GM23338 (cell line): ENCODE measurements at regions not wholly inside any gene's neighbourhood (a gene's known extent, or its start where the extent isn't known, plus 50 kb on each side); places are given as distances from the start of the nearest gene placed in this dataset.

Experiments used
- ATAC-seq: fragments of 200-7000 bp; cut with Tn5 transposase; 3 replicates; pipeline ENCODE4 v1.9.1; 2020
- DNase-seq: peaks from one replicate; pipeline ENCODE4 v3.0.0-alpha.2; 2015; ENCODE audit warnings: low spot score
- H2AFZ ChIP-seq: fragments of 200-600 bp; sonication (generic); 2 replicates; pipeline ENCODE4 v1.8.0; 2016; ENCODE audit warnings: antibody characterized with exemption, mild to moderate bottlenecking, moderate library complexity
- H3F3A ChIP-seq: fragments of 200-600 bp; sonication (generic); replicated peaks from 2 replicates; pipeline ENCODE4 v1.8.0; 2017; ENCODE audit warnings: antibody characterized with exemption, mixed run types, low read depth
- H3K27ac ChIP-seq: fragments of 200-600 bp; sonication (generic); 2 replicates; pipeline ENCODE4 v1.6.1; 2016; ENCODE audit warnings: low read depth
- H3K27me3 ChIP-seq: fragments of 200-600 bp; sonication (generic); 2 replicates; pipeline ENCODE4 v1.8.0; 2016; ENCODE audit warnings: mild to moderate bottlenecking, mixed run types, moderate library complexity; ENCODE audit not compliant: insufficient read depth
- H3K36me3 ChIP-seq: fragments of 200-600 bp; sonication (generic); 2 replicates; pipeline ENCODE4 v1.8.0; 2016; ENCODE audit warnings: mild to moderate bottlenecking; ENCODE audit not compliant: insufficient read depth
- H3K4me1 ChIP-seq: fragments of 200-600 bp; sonication (generic); 2 replicates; pipeline ENCODE4 v1.8.0; 2016; ENCODE audit warnings: mild to moderate bottlenecking, moderate library complexity; ENCODE audit not compliant: insufficient read depth
- H3K4me2 ChIP-seq: fragments of 200-600 bp; sonication (generic); 2 replicates; pipeline ENCODE4 v1.7.1; 2017; ENCODE audit warnings: mixed run types
- H3K4me3 ChIP-seq: fragments of 200-600 bp; sonication (generic); 2 replicates; pipeline ENCODE4 v1.6.1; 2016; ENCODE audit warnings: mixed run types
- H3K79me2 ChIP-seq: fragments of 200-600 bp; sonication (generic); replicated peaks from 2 replicates; pipeline ENCODE4 v1.8.0; 2017; ENCODE audit warnings: mild to moderate bottlenecking; ENCODE audit not compliant: insufficient read depth
- H3K9me2 ChIP-seq: fragments of 200-600 bp; sonication (generic); 2 replicates; pipeline ENCODE4 v1.8.0; 2017; ENCODE audit not compliant: insufficient read depth
- H4K20me1 ChIP-seq: fragments of 200-600 bp; sonication (generic); replicated peaks from 2 replicates; pipeline ENCODE4 v1.8.0; 2017; ENCODE audit warnings: mild to moderate bottlenecking; ENCODE audit not compliant: insufficient read depth
- H3K27ac Mint-ChIP-seq: 2 replicates; pipeline ENCODE4 v1.8.0; 2020; ENCODE audit warnings: inconsistent platforms, mild to moderate bottlenecking, moderate library complexity, mixed read lengths
- H3K27me3 Mint-ChIP-seq: 3 replicates; pipeline ENCODE4 v1.8.0; 2022; ENCODE audit warnings: low read depth, mild to moderate bottlenecking, moderate library complexity, mixed read lengths, inconsistent platforms; ENCODE audit not compliant: insufficient read depth, poor library complexity
- H3K36me3 Mint-ChIP-seq: 3 replicates; pipeline ENCODE4 v1.8.0; 2021; ENCODE audit warnings: low read depth, mild to moderate bottlenecking, inconsistent platforms, moderate library complexity, mixed read lengths
- H3K4me1 Mint-ChIP-seq: 3 replicates; pipeline ENCODE4 v1.8.0; 2020; ENCODE audit warnings: mild to moderate bottlenecking, inconsistent platforms, mixed read lengths
- H3K4me3 Mint-ChIP-seq: 3 replicates; pipeline ENCODE4 v1.8.0; 2021; ENCODE audit warnings: moderate library complexity, mild to moderate bottlenecking, inconsistent platforms, mixed read lengths
- H3K9me3 Mint-ChIP-seq: 3 replicates; pipeline ENCODE4 v1.8.0; 2020; ENCODE audit warnings: moderate library complexity, mild to moderate bottlenecking, inconsistent platforms, mixed read lengths
- CREB1 ChIP-seq: fragments of 250-450 bp; sonication (Bioruptor Pico); IDR thresholded peaks from 2 replicates; pipeline ENCODE4 v1.5.0; 2020; ENCODE audit warnings: low read depth, mild to moderate bottlenecking, moderate library complexity
- EZH2 ChIP-seq: fragments of 200-600 bp; sonication (generic); IDR thresholded peaks from one replicate; pipeline ENCODE4 v1.8.0; 2017; ENCODE audit warnings: antibody characterized with exemption, mild to moderate bottlenecking, low read depth; ENCODE audit not compliant: unreplicated experiment
- EZH2phosphoT487 ChIP-seq: fragments of 200-600 bp; sonication (generic); IDR thresholded peaks from one replicate; pipeline ENCODE4 v1.8.1; 2018; ENCODE audit warnings: antibody characterized with exemption; ENCODE audit not compliant: unreplicated experiment
- JUNB ChIP-seq: IDR thresholded peaks from one replicate; pipeline ENCODE4 v1.6.1; 2016; ENCODE audit warnings: antibody characterized with exemption; ENCODE audit not compliant: unreplicated experiment
- TF ChIP-seq, protein P1 (sequence below): fragments of 250-450 bp; sonication (Bioruptor Pico); IDR thresholded peaks from 2 replicates; pipeline ENCODE4 v1.5.0; 2020; ENCODE audit warnings: mild to moderate bottlenecking, moderate library complexity
- TF ChIP-seq, protein P2 (sequence below): IDR thresholded peaks from one replicate; pipeline ENCODE4 v1.6.1; 2018; ENCODE audit warnings: antibody characterized with exemption; ENCODE audit not compliant: unreplicated experiment
- TF ChIP-seq, protein P3 (sequence below): IDR thresholded peaks from 2 replicates; pipeline ENCODE4 v1.6.1; 2016; ENCODE audit warnings: antibody characterized with exemption
- TF ChIP-seq, protein P4 (sequence below), 2 experiments: fragments of 200-600 bp in 1 of 2; sonication (generic) in 1 of 2; conservative IDR thresholded peaks; 2 replicates each; pipeline versions ENCODE4 v1.5.1 to v1.6.1; 2016 to 2017; ENCODE audit warnings: antibody characterized with exemption in 2 of 2, low read depth in 2 of 2, mild to moderate bottlenecking in 2 of 2, moderate library complexity in 1 of 2

DNA sequence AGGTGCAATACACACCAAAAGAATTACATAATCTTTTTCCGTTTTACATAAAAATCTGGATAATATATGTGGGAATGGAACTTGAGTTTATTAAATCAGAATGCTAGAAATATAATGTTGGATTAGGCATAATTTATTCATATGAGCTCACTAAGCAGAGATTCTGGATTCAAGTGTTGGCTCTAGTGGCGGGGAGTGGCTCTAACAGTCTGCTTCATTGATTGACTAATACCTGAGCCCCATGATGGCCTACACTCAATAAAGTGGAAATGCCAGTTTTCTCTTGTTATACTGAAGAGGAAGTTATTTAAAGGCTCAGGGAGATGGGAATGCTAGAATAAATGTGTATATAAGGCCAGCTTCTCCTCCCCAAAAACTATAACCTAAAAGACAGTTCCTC lies 285.5 kb upstream of the MOCS1 start:
- DNase-seq (no peak), ATAC-seq (no peak)
- Mint-ChIP-seq H3K36me3 (no peaks in the 10 kb centered on the region), H3K27me3 (no peaks in the 10 kb centered on the region), H3K4me1 (no peaks in the 10 kb centered on the region), H3K9me3 (no peaks in the 10 kb centered on the region), H3K27ac (no peak overlapping the region), H3K4me3 (no peak overlapping the region)
- no peaks in the 10 kb centered on the region for H3K27me3 ChIP-seq
- H3K36me3 ChIP-seq, result no peaks in the 10 kb centered on the region
- no peak overlapping the region for H3K27ac ChIP-seq
- no peak overlapping the region for H3K4me2 ChIP-seq
- no peaks in the 10 kb centered on the region for H4K20me1 ChIP-seq
- H2AFZ ChIP-seq, result no peak overlapping the region
- H3K4me1 ChIP-seq, result no peaks in the 10 kb centered on the region
- no peaks in the 10 kb centered on the region for H3K79me2 ChIP-seq
- TF ChIP-seq, protein P1, sequence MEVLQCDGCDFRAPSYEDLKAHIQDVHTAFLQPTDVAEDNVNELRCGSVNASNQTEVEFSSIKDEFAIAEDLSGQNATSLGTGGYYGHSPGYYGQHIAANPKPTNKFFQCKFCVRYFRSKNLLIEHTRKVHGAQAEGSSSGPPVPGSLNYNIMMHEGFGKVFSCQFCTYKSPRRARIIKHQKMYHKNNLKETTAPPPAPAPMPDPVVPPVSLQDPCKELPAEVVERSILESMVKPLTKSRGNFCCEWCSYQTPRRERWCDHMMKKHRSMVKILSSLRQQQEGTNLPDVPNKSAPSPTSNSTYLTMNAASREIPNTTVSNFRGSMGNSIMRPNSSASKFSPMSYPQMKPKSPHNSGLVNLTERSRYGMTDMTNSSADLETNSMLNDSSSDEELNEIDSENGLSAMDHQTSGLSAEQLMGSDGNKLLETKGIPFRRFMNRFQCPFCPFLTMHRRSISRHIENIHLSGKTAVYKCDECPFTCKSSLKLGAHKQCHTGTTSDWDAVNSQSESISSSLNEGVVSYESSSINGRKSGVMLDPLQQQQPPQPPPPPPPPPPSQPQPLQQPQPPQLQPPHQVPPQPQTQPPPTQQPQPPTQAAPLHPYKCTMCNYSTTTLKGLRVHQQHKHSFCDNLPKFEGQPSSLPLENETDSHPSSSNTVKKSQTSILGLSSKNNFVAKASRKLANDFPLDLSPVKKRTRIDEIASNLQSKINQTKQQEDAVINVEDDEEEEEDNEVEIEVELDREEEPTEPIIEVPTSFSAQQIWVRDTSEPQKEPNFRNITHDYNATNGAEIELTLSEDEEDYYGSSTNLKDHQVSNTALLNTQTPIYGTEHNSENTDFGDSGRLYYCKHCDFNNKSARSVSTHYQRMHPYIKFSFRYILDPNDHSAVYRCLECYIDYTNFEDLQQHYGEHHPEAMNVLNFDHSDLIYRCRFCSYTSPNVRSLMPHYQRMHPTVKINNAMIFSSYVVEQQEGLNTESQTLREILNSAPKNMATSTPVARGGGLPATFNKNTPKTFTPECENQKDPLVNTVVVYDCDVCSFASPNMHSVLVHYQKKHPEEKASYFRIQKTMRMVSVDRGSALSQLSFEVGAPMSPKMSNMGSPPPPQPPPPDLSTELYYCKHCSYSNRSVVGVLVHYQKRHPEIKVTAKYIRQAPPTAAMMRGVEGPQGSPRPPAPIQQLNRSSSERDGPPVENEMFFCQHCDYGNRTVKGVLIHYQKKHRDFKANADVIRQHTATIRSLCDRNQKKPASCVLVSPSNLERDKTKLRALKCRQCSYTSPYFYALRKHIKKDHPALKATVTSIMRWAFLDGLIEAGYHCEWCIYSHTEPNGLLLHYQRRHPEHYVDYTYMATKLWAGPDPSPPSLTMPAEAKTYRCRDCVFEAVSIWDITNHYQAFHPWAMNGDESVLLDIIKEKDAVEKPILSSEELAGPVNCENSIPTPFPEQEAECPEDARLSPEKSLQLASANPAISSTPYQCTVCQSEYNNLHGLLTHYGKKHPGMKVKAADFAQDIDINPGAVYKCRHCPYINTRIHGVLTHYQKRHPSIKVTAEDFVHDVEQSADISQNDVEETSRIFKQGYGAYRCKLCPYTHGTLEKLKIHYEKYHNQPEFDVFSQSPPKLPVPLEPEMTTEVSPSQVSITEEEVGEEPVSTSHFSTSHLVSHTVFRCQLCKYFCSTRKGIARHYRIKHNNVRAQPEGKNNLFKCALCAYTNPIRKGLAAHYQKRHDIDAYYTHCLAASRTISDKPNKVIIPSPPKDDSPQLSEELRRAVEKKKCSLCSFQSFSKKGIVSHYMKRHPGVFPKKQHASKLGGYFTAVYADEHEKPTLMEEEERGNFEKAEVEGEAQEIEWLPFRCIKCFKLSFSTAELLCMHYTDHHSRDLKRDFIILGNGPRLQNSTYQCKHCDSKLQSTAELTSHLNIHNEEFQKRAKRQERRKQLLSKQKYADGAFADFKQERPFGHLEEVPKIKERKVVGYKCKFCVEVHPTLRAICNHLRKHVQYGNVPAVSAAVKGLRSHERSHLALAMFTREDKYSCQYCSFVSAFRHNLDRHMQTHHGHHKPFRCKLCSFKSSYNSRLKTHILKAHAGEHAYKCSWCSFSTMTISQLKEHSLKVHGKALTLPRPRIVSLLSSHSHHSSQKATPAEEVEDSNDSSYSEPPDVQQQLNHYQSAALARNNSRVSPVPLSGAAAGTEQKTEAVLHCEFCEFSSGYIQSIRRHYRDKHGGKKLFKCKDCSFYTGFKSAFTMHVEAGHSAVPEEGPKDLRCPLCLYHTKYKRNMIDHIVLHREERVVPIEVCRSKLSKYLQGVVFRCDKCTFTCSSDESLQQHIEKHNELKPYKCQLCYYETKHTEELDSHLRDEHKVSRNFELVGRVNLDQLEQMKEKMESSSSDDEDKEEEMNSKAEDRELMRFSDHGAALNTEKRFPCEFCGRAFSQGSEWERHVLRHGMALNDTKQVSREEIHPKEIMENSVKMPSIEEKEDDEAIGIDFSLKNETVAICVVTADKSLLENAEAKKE (CRISPR knock-in tag), result no peak
- TF ChIP-seq EZH2phosphoT487, result no peak
- TF ChIP-seq EZH2, result no peak
- TF ChIP-seq, protein P2, sequence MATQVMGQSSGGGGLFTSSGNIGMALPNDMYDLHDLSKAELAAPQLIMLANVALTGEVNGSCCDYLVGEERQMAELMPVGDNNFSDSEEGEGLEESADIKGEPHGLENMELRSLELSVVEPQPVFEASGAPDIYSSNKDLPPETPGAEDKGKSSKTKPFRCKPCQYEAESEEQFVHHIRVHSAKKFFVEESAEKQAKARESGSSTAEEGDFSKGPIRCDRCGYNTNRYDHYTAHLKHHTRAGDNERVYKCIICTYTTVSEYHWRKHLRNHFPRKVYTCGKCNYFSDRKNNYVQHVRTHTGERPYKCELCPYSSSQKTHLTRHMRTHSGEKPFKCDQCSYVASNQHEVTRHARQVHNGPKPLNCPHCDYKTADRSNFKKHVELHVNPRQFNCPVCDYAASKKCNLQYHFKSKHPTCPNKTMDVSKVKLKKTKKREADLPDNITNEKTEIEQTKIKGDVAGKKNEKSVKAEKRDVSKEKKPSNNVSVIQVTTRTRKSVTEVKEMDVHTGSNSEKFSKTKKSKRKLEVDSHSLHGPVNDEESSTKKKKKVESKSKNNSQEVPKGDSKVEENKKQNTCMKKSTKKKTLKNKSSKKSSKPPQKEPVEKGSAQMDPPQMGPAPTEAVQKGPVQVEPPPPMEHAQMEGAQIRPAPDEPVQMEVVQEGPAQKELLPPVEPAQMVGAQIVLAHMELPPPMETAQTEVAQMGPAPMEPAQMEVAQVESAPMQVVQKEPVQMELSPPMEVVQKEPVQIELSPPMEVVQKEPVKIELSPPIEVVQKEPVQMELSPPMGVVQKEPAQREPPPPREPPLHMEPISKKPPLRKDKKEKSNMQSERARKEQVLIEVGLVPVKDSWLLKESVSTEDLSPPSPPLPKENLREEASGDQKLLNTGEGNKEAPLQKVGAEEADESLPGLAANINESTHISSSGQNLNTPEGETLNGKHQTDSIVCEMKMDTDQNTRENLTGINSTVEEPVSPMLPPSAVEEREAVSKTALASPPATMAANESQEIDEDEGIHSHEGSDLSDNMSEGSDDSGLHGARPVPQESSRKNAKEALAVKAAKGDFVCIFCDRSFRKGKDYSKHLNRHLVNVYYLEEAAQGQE, result no peak
- no peak for TF ChIP-seq CREB1 (CRISPR knock-in tag)
- TF ChIP-seq JUNB, result no peak
- TF ChIP-seq, protein P3, sequence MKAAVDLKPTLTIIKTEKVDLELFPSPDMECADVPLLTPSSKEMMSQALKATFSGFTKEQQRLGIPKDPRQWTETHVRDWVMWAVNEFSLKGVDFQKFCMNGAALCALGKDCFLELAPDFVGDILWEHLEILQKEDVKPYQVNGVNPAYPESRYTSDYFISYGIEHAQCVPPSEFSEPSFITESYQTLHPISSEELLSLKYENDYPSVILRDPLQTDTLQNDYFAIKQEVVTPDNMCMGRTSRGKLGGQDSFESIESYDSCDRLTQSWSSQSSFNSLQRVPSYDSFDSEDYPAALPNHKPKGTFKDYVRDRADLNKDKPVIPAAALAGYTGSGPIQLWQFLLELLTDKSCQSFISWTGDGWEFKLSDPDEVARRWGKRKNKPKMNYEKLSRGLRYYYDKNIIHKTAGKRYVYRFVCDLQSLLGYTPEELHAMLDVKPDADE, result no peak
- TF ChIP-seq, protein P4, sequence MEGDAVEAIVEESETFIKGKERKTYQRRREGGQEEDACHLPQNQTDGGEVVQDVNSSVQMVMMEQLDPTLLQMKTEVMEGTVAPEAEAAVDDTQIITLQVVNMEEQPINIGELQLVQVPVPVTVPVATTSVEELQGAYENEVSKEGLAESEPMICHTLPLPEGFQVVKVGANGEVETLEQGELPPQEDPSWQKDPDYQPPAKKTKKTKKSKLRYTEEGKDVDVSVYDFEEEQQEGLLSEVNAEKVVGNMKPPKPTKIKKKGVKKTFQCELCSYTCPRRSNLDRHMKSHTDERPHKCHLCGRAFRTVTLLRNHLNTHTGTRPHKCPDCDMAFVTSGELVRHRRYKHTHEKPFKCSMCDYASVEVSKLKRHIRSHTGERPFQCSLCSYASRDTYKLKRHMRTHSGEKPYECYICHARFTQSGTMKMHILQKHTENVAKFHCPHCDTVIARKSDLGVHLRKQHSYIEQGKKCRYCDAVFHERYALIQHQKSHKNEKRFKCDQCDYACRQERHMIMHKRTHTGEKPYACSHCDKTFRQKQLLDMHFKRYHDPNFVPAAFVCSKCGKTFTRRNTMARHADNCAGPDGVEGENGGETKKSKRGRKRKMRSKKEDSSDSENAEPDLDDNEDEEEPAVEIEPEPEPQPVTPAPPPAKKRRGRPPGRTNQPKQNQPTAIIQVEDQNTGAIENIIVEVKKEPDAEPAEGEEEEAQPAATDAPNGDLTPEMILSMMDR (conservative IDR thresholded peaks at IDR 0.05; ENCODE audit: low read depth in 2 of 2), result no peak
- H3K4me3 ChIP-seq, result no peak overlapping the region
- H3K9me2 ChIP-seq, result peaks cover 4% of the 10 kb centered on the region; the same call in 1 of the 2 replicates
- H3F3A ChIP-seq, result no peaks in the 10 kb centered on the region
